ENCODE measurements at regions not wholly inside any gene's neighbourhood (a gene's known extent, or its start where the extent isn't known, plus 50 kb on each side); places are given as distances from the start of the nearest gene placed in this dataset.

DNA sequence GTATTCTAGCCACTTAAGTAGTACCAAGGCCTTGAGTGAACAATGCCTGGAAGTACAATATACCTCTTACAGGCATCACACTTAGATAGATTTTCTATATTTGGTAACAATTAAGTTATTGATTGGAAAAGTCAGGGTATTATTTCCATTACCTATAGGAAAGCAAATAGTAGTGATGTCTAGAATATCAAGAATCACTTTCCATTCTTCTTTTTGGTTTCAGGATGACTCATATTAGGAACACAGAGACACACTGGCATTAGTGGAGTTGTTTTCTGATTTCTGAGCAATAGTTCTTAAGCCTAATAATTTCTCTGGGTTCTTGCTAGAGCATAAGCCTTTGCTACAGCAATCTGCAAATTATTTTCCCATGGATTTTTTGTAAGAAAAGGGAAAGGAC is 1640.0 kb upstream of the SEL1L start:
- no peak for TF ChIP-seq CTCF (IDR thresholded peaks at IDR 0.05; ENCODE audit: extremely low read depth in 1 of 2, insufficient read depth in 1 of 2, low read depth in 1 of 2, low read length in 2 of 2)
- no peak for TF ChIP-seq FOS (IDR thresholded peaks at IDR 0.05; ENCODE audit: borderline replicate concordance, insufficient read depth, low read length)
- no peak for TF ChIP-seq POLR2A (IDR thresholded peaks at IDR 0.05; ENCODE audit: low read depth, low read length)
- no peak for TF ChIP-seq POLR2AphosphoS5 (IDR thresholded peaks at IDR 0.05; ENCODE audit: insufficient read depth, low read depth, low read length)
- no peak for TF ChIP-seq JUN (IDR thresholded peaks at IDR 0.05; ENCODE audit: borderline replicate concordance, insufficient read depth, insufficient read length, low read depth)
- TF ChIP-seq, protein P1, sequence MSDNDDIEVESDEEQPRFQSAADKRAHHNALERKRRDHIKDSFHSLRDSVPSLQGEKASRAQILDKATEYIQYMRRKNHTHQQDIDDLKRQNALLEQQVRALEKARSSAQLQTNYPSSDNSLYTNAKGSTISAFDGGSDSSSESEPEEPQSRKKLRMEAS (IDR thresholded peaks at IDR 0.05; ENCODE audit: insufficient read depth, insufficient read length), result no peak
- no peak for TF ChIP-seq EZH2 (IDR thresholded peaks at IDR 0.05; ENCODE audit: borderline replicate concordance, low read depth, low read length, severe bottlenecking)
